Kidney epithelial cell (primary cell): ENCODE measurements at regions not wholly inside any gene's neighbourhood (a gene's known extent, or its start where the extent isn't known, plus 50 kb on each side); places are given as distances from the start of the nearest gene placed in this dataset.
A peak's percentile ranks its signal among the peaks of the same experiment; 100 is the strongest.

Experiments
- DNase-seq: peaks from one replicate; pipeline ENCODE4 v3.0.0-alpha.2; 2010; ENCODE audit warnings: low read depth
- H3K27me3 ChIP-seq: 2 replicates; pipeline ENCODE4 v1.6.0; 2011; ENCODE audit warnings: low read length; ENCODE audit not compliant: control insufficient read depth, insufficient read depth
- H3K36me3 ChIP-seq: 2 replicates; pipeline ENCODE4 v1.5.1; 2011; ENCODE audit warnings: low read length; ENCODE audit not compliant: control insufficient read depth, insufficient read depth
- H3K4me3 ChIP-seq: 2 replicates; pipeline ENCODE4 v1.5.1; 2011; ENCODE audit warnings: low read depth, mild to moderate bottlenecking, control low read depth, low read length
- TF ChIP-seq, protein P1 (sequence below): IDR thresholded peaks from 2 replicates; pipeline ENCODE4 v1.5.1; 2011; ENCODE audit warnings: mild to moderate bottlenecking, moderate library complexity, low read length, control low read depth, inconsistent platforms; ENCODE audit not compliant: insufficient read depth, poor library complexity, severe bottlenecking

DNA sequence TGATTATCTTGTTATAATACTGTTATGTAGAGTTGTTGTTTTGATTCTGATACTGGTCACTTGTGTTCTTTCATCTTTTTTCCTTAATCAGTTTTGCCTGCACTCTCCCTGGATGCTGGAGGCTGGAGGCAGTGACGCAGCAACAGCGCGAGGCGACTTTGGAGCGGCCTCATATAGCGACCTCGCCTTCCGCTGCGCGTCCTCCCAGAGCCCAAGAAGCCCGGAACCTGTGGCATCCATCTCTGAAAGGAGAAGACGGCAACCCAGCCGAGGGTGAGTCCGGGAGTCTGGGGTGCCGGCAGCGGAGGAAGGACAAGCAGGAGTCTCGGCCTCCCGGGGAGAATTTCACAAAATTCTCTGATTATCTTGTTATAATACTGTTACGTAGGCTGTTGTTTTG lies 161.2 kb downstream of the ZNF33B start:
- TF ChIP-seq, protein P1, sequence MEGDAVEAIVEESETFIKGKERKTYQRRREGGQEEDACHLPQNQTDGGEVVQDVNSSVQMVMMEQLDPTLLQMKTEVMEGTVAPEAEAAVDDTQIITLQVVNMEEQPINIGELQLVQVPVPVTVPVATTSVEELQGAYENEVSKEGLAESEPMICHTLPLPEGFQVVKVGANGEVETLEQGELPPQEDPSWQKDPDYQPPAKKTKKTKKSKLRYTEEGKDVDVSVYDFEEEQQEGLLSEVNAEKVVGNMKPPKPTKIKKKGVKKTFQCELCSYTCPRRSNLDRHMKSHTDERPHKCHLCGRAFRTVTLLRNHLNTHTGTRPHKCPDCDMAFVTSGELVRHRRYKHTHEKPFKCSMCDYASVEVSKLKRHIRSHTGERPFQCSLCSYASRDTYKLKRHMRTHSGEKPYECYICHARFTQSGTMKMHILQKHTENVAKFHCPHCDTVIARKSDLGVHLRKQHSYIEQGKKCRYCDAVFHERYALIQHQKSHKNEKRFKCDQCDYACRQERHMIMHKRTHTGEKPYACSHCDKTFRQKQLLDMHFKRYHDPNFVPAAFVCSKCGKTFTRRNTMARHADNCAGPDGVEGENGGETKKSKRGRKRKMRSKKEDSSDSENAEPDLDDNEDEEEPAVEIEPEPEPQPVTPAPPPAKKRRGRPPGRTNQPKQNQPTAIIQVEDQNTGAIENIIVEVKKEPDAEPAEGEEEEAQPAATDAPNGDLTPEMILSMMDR = no peak
- DNase-seq = no peak
- no peaks in the 10 kb centered on the region for H3K27me3 ChIP-seq
- H3K4me3 ChIP-seq = no peak overlapping the region
- H3K36me3 ChIP-seq = no peaks in the 10 kb centered on the region

DNA sequence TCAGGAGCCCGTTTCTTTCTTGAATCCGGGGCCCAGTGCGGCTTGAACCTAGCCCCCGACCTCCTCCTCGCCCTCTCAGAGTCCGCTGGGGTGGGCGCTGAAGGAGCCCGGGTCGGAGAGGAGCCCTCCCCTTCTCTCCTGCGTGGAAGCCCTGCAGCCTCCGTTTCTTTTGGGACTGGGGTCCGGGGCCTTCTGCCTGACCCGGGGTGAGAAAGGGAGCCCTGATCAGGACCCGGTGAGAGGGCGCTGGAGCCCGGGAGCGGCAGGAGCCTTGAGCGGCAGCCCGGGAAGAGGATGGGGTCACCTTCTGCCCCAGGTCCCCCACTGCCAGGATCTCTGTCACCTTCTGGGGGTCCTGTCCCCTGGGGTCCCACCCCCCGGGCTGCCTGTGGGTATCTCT lies 162.3 kb downstream of the ZNF33B start:
- Histone ChIP-seq H3K27me3 (no peaks in the 10 kb centered on the region), H3K36me3 (no peaks in the 10 kb centered on the region)

DNA sequence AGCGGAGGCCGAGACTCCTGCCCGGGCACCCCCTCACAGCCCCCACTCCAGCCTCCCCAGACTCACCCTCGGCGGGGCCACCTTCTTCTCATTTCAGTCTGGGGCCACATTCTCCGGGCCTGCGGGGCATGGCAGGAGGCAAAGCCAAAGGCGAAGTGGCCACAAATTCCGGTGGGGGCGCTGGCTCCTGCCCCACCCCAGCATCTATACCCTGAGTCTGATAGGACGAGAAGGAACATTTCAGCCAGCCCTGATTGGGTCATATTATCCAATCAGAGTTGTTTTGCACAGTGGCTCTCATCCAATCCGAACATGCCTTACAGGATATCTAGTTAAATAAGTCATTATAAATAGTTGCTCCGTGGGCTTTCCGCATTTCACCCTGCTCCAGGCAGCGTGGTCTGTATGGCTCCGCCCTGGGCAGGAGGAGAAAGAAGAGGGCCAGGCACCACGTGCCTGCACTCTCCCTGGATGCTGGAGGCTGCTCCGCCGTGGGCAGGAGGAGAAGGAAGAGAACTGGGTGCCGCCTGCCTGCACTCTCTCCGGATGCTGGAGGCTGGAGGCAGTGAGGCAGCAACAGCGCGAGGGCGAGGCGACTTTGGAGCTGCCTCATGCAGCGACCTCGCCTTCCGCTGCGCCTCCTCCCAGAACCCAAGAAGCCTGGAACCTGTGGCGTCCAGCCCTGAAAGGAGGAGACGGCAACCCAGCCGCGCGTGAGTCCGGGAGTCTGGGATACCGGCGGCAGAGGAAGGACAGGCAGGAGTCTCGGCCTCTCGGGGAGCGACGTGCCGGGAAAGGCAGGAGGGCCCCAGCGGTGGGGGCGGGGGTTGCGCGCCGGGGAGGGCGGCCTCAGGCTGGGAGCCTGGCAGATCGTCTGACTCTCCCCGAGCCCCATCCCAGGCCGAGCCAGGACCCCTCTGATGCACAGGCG lies 162.9 kb downstream of the ZNF33B start:
- Histone ChIP-seq H3K36me3 (no peaks in the 10 kb centered on the region), H3K4me3 (peak overlapping the region; percentile 72), H3K27me3 (no peaks in the 10 kb centered on the region)
- no peak for DNase-seq
- TF ChIP-seq, protein P1 = no peak

More for the DNA sequence above, 162.3 kb downstream of the ZNF33B start:
- TF ChIP-seq, protein P1 = no peak
- DNase-seq = no peak
- peak overlapping the region; percentile 72 for H3K4me3 ChIP-seq

DNA sequence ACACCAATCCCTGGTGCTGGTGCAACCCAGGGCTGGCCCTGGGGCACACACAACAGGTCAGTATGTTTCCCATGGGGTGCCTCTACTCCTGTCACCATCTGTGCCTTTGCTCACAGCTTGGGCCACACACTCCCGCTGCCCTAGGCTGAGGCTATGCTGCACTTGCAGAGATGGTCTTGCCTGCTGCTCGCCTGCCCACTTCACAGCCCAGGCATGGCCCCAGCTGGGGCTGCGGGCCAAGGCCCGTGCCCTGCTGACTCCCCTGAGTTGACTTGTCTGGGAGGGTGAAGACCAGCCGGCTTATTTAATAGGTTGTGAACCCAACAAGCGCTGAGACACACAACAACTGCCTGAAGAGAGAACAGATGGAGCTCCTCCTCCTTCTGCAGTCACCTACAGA lies 184.1 kb downstream of the ZNF33B start:
- no peak for DNase-seq
- Histone ChIP-seq H3K27me3 (no peaks in the 10 kb centered on the region), H3K4me3 (no peak overlapping the region), H3K36me3 (no peaks in the 10 kb centered on the region)
- TF ChIP-seq, protein P1 = no peak

DNA sequence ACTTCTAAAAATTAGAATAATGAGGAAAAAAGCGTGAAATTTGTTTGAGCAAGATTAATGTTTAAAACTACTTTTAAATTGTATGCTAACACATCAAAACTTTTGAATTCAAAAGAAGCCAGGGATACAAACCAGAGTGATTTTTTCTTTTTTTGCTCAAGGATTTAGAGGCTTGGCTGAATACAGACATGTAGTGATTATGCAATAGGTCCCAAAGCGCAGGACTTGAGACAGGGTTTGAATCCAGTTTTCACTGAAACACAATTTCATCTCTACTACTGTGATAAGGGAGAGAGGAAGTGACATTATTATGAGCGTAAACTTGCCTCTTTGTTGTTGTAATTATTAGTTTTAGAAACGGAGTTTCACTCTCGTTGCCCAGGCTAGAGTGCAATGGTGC lies 207.3 kb downstream of the ZNF33B start:
- no peak for DNase-seq
- Histone ChIP-seq H3K4me3 (no peak overlapping the region), H3K36me3 (no peaks in the 10 kb centered on the region), H3K27me3 (no peaks in the 10 kb centered on the region)
- TF ChIP-seq, protein P1 = no peak
